HEK293 (cell line): ENCODE measurements at regions not wholly inside any gene's neighbourhood (a gene's known extent, or its start where the extent isn't known, plus 50 kb on each side); places are given as distances from the start of the nearest gene placed in this dataset.

Experiments
- CTCF ChIA-PET: fragments of 350-600 bp; formaldehyde crosslinking; extraction: SDS; loops from one replicate; lab custom pipeline; 2021; ENCODE audit warnings: antibody characterized with exemption; lab: Yijun Ruan, JAX
- POLR2A ChIA-PET: fragments of 300-600 bp; formaldehyde crosslinking; extraction: SDS; loops from one replicate; lab custom pipeline; 2020; ENCODE audit warnings: antibody characterized with exemption, inconsistent platforms; lab: Yijun Ruan, JAX
- H3K27ac ChIP-seq: fragments of 200-500 bp; sonication (Bioruptor generic); 2 replicates; pipeline ENCODE4 v1.5.1; 2014; ENCODE audit warnings: low read depth, low read length, control low read depth, inconsistent platforms; ENCODE audit errors: extremely low read depth
- H3K36me3 ChIP-seq, 2 experiments: fragments of 200-500 bp in 1 of 2; sonication (Bioruptor generic) in 1 of 2; 1 replicate in 1 of 2; 2 replicates in 1 of 2; pipeline ENCODE4 v1.5.1; 2014 to 2017; ENCODE audit warnings: inconsistent platforms in 2 of 2, low read length in 2 of 2; ENCODE audit not compliant: control insufficient read depth in 2 of 2, insufficient read depth in 1 of 2
- H3K4me1 ChIP-seq: fragments of 200-500 bp; sonication (Bioruptor generic); 2 replicates; pipeline ENCODE4 v1.5.1; 2014; ENCODE audit warnings: mild to moderate bottlenecking, low read length, inconsistent platforms; ENCODE audit not compliant: control insufficient read depth, insufficient read depth
- H3K4me3 ChIP-seq: 2 replicates; pipeline ENCODE4 v1.5.1; 2011; ENCODE audit warnings: low read depth, mild to moderate bottlenecking, control low read depth, low read length, moderate library complexity
- H3K9me3 ChIP-seq: fragments of 200-500 bp; sonication (Bioruptor generic); 2 replicates; pipeline ENCODE4 v1.5.1; 2014; ENCODE audit warnings: low read depth, low read length, inconsistent platforms; ENCODE audit not compliant: control insufficient read depth, insufficient read depth
- FEZF1 ChIP-seq: fragments of 450-650 bp; formaldehyde crosslinking; IDR thresholded peaks from 2 replicates; pipeline ENCODE4 v1.5.1; 2016; ENCODE audit warnings: missing biosample characterization, missing genetic modification characterization
- GLIS1 ChIP-seq: fragments of 450-650 bp; formaldehyde crosslinking; IDR thresholded peaks from 2 replicates; pipeline ENCODE4 v1.5.1; 2016; ENCODE audit warnings: missing biosample characterization, missing genetic modification characterization
- GLIS2 ChIP-seq: fragments of 450-650 bp; formaldehyde crosslinking; IDR thresholded peaks from 2 replicates; pipeline ENCODE4 v1.5.1; 2016; ENCODE audit warnings: missing biosample characterization, missing genetic modification characterization
- SCRT1 ChIP-seq: fragments of 450-650 bp; formaldehyde crosslinking; IDR thresholded peaks from 2 replicates; pipeline ENCODE4 v1.5.1; 2016; ENCODE audit warnings: missing biosample characterization, missing genetic modification characterization, borderline replicate concordance
- SP2 ChIP-seq: fragments of 450-650 bp; formaldehyde crosslinking; IDR thresholded peaks from 2 replicates; pipeline ENCODE4 v1.5.1; 2016; ENCODE audit warnings: missing biosample characterization, missing genetic modification characterization
- ZNF157 ChIP-seq: fragments of 450-650 bp; formaldehyde crosslinking; IDR thresholded peaks from 2 replicates; pipeline ENCODE4 v1.5.1; 2016; ENCODE audit warnings: missing biosample characterization, missing genetic modification characterization
- ZNF211 ChIP-seq: fragments of 450-650 bp; formaldehyde crosslinking; IDR thresholded peaks from 2 replicates; pipeline ENCODE4 v1.5.1; 2016; ENCODE audit warnings: low read depth, missing biosample characterization, missing genetic modification characterization
- ZNF221 ChIP-seq: fragments of 450-650 bp; formaldehyde crosslinking; IDR thresholded peaks from 2 replicates; pipeline ENCODE4 v1.5.1; 2017; ENCODE audit warnings: missing biosample characterization, missing genetic modification characterization, borderline replicate concordance
- ZNF239 ChIP-seq: fragments of 450-650 bp; formaldehyde crosslinking; IDR thresholded peaks from 2 replicates; pipeline ENCODE4 v1.5.1; 2016; ENCODE audit warnings: missing biosample characterization, missing genetic modification characterization
- ZNF354C ChIP-seq: fragments of 450-650 bp; formaldehyde crosslinking; IDR thresholded peaks from 2 replicates; pipeline ENCODE4 v1.5.1; 2016; ENCODE audit warnings: missing biosample characterization, missing genetic modification characterization, low read depth, borderline replicate concordance
- ZNF394 ChIP-seq: fragments of 450-650 bp; formaldehyde crosslinking; IDR thresholded peaks from 2 replicates; pipeline ENCODE4 v1.5.1; 2016; ENCODE audit warnings: missing biosample characterization, missing genetic modification characterization, mild to moderate bottlenecking, moderate library complexity, borderline replicate concordance
- ZNF423 ChIP-seq: fragments of 450-650 bp; formaldehyde crosslinking; IDR thresholded peaks from 2 replicates; pipeline ENCODE4 v1.5.1; 2016; ENCODE audit warnings: missing biosample characterization, missing genetic modification characterization
- ZNF433 ChIP-seq: fragments of 450-650 bp; formaldehyde crosslinking; IDR thresholded peaks from 2 replicates; pipeline ENCODE4 v1.5.1; 2016; ENCODE audit warnings: missing biosample characterization, missing genetic modification characterization, low read depth
- ZNF48 ChIP-seq: fragments of 450-650 bp; formaldehyde crosslinking; IDR thresholded peaks from 2 replicates; pipeline ENCODE4 v1.5.1; 2016; ENCODE audit warnings: missing biosample characterization, missing genetic modification characterization
- ZNF510 ChIP-seq: fragments of 450-650 bp; formaldehyde crosslinking; IDR thresholded peaks from 2 replicates; pipeline ENCODE4 v1.5.1; 2018; ENCODE audit warnings: mild to moderate bottlenecking, missing genetic modification characterization, missing biosample characterization; ENCODE audit not compliant: insufficient replicate concordance
- ZNF610 ChIP-seq: fragments of 450-650 bp; formaldehyde crosslinking; IDR thresholded peaks from 2 replicates; pipeline ENCODE4 v1.5.1; 2016; ENCODE audit warnings: missing biosample characterization, missing genetic modification characterization, borderline replicate concordance
- ZNF747 ChIP-seq: fragments of 450-650 bp; formaldehyde crosslinking; IDR thresholded peaks from 2 replicates; pipeline ENCODE4 v1.5.1; 2016; ENCODE audit warnings: missing biosample characterization, missing genetic modification characterization
- ZNF785 ChIP-seq: fragments of 450-650 bp; formaldehyde crosslinking; IDR thresholded peaks from 2 replicates; pipeline ENCODE4 v1.5.1; 2016; ENCODE audit warnings: missing biosample characterization, missing genetic modification characterization
- ZSCAN16 ChIP-seq: fragments of 450-650 bp; formaldehyde crosslinking; IDR thresholded peaks from 2 replicates; pipeline ENCODE4 v1.5.1; 2016; ENCODE audit warnings: missing biosample characterization, missing genetic modification characterization
- ZSCAN23 ChIP-seq: fragments of 450-650 bp; formaldehyde crosslinking; IDR thresholded peaks from 2 replicates; pipeline ENCODE4 v1.5.1; 2016; ENCODE audit warnings: missing biosample characterization, missing genetic modification characterization
- TF ChIP-seq, protein P1 (sequence below): fragments of 450-650 bp; formaldehyde crosslinking; IDR thresholded peaks from 2 replicates; pipeline ENCODE4 v1.5.1; 2016; ENCODE audit warnings: missing biosample characterization, missing genetic modification characterization
- TF ChIP-seq, protein P2 (sequence below): fragments of 450-650 bp; formaldehyde crosslinking; IDR thresholded peaks from 2 replicates; pipeline ENCODE4 v1.5.1; 2016; ENCODE audit warnings: missing biosample characterization, missing genetic modification characterization, low read depth
- TF ChIP-seq, protein P3 (sequence below): fragments of 450-650 bp; formaldehyde crosslinking; IDR thresholded peaks from 2 replicates; pipeline ENCODE4 v1.5.1; 2016; ENCODE audit warnings: missing biosample characterization, missing genetic modification characterization
- TF ChIP-seq, protein P4 (sequence below): fragments of 450-650 bp; formaldehyde crosslinking; IDR thresholded peaks from 2 replicates; pipeline ENCODE4 v1.5.1; 2016; ENCODE audit warnings: missing biosample characterization, missing genetic modification characterization
- TF ChIP-seq, protein P5 (sequence below): fragments of 450-650 bp; formaldehyde crosslinking; optimal IDR thresholded peaks from 2 replicates; pipeline ENCODE3; 2016; ENCODE audit warnings: missing biosample characterization, mild to moderate bottlenecking, missing genetic modification characterization
- TF ChIP-seq, protein P6 (sequence below): fragments of 450-650 bp; formaldehyde crosslinking; IDR thresholded peaks from 2 replicates; pipeline ENCODE4; 2016; ENCODE audit warnings: missing biosample characterization, missing genetic modification characterization

DNA sequence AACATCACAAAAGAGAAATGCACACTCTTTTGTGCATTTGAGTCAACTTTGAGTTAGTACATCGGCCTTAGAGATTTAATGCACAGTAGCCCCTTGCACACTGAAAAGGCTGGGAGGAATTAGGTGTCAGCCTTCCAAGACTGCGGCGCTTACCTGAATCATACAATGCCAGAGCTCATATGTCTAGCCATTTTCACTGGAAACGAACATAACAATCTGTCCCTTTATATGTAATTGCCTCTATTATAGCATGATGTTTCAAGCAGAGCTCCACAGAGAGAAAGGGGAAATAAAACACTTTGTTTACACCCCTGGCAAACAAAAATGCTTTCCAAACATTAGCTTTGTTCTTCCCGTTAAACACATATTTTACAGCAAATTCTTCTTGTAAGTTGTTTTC, 315.7 kb upstream of the SLCO3A1 start:
- Histone ChIP-seq H3K9me3 (no peaks in the 10 kb centered on the region), H3K4me1 (peaks cover 7% of the 10 kb centered on the region; the same call in 1 of the 2 replicates), H3K4me3 (no peak overlapping the region), H3K27ac (no peak overlapping the region), H3K36me3 (no peaks in the 10 kb centered on the region)
- CTCF ChIA-PET, result interaction anchor here (0.6 to 1.8 kb wide), 4 partner anchors 12 to 541 kb away, joined by 3 to 4 read pairs (median 3); no protein-coding TSS in a partner anchor
- POLR2A ChIA-PET, result no interaction called here
- TF ChIP-seq FEZF1 (tag by site-specific recombination) (no peak), ZNF211 (tag by site-specific recombination) (no peak), ZNF221 (tag by site-specific recombination) (no peak), ZSCAN23 (tag by site-specific recombination) (no peak), ZNF239 (tag by site-specific recombination) (no peak), ZNF394 (tag by site-specific recombination) (no peak), ZNF354C (no peak), ZNF510 (tag by site-specific recombination) (no peak), ZNF610 (tag by site-specific recombination) (no peak)
- TF ChIP-seq, protein P1, sequence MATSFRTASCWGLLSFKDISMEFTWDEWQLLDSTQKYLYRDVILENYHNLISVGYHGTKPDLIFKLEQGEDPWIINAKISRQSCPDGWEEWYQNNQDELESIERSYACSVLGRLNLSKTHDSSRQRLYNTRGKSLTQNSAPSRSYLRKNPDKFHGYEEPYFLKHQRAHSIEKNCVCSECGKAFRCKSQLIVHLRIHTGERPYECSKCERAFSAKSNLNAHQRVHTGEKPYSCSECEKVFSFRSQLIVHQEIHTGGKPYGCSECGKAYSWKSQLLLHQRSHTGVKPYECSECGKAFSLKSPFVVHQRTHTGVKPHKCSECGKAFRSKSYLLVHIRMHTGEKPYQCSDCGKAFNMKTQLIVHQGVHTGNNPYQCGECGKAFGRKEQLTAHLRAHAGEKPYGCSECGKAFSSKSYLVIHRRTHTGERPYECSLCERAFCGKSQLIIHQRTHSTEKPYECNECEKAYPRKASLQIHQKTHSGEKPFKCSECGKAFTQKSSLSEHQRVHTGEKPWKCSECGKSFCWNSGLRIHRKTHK (tag by site-specific recombination), result no peak

DNA sequence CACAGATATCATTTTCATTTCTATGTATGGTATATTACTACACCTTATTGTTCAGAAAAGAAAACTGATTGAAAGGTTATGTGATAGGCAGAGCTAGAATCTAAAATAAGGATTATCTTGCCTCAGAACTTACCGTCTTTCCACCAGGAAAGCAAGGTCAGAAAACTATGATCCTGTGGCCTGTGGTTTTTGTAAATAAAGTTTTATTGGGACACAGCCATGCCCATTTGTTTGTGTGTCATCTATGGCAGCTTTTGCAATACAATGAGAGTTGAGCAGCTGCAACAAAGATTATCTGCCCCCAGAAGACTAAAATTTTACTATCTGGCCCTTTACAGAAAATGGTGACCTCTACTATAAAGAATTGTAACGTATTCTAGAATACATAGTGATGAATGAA, 314.7 kb upstream of the SLCO3A1 start:
- Histone ChIP-seq H3K27ac (no peak overlapping the region), H3K9me3 (no peaks in the 10 kb centered on the region), H3K4me3 (no peak overlapping the region), H3K4me1 (peaks cover 7% of the 10 kb centered on the region; the same call in 1 of the 2 replicates), H3K36me3 (no peaks in the 10 kb centered on the region)
- POLR2A ChIA-PET, result no interaction called here
- CTCF ChIA-PET, result interaction anchor here (1.0 to 1.3 kb wide), 2 partner anchors 11 to 15 kb away, joined by 3 read pairs; no protein-coding TSS in a partner anchor
- TF ChIP-seq SP2 (tag by site-specific recombination), result no peak
- no peak for TF ChIP-seq GLIS1
- no peak for TF ChIP-seq ZSCAN16 (tag by site-specific recombination)
- TF ChIP-seq ZNF747, result no peak
- TF ChIP-seq, protein P2, sequence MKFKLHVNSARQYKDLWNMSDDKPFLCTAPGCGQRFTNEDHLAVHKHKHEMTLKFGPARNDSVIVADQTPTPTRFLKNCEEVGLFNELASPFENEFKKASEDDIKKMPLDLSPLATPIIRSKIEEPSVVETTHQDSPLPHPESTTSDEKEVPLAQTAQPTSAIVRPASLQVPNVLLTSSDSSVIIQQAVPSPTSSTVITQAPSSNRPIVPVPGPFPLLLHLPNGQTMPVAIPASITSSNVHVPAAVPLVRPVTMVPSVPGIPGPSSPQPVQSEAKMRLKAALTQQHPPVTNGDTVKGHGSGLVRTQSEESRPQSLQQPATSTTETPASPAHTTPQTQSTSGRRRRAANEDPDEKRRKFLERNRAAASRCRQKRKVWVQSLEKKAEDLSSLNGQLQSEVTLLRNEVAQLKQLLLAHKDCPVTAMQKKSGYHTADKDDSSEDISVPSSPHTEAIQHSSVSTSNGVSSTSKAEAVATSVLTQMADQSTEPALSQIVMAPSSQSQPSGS (tag by site-specific recombination), result no peak
- TF ChIP-seq ZNF423, result no peak
- TF ChIP-seq, protein P3, sequence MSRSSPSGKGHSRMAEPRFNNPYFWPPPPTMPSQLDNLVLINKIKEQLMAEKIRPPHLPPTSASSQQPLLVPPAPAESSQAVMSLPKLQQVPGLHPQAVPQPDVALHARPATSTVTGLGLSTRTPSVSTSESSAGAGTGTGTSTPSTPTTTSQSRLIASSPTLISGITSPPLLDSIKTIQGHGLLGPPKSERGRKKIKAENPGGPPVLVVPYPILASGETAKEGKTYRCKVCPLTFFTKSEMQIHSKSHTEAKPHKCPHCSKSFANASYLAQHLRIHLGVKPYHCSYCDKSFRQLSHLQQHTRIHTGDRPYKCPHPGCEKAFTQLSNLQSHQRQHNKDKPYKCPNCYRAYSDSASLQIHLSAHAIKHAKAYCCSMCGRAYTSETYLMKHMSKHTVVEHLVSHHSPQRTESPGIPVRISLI (tag by site-specific recombination), result no peak
- no peak for TF ChIP-seq ZNF433
- TF ChIP-seq ZNF785 (tag by site-specific recombination), result no peak
- TF ChIP-seq ZNF48 (tag by site-specific recombination), result no peak
- TF ChIP-seq, protein P4, sequence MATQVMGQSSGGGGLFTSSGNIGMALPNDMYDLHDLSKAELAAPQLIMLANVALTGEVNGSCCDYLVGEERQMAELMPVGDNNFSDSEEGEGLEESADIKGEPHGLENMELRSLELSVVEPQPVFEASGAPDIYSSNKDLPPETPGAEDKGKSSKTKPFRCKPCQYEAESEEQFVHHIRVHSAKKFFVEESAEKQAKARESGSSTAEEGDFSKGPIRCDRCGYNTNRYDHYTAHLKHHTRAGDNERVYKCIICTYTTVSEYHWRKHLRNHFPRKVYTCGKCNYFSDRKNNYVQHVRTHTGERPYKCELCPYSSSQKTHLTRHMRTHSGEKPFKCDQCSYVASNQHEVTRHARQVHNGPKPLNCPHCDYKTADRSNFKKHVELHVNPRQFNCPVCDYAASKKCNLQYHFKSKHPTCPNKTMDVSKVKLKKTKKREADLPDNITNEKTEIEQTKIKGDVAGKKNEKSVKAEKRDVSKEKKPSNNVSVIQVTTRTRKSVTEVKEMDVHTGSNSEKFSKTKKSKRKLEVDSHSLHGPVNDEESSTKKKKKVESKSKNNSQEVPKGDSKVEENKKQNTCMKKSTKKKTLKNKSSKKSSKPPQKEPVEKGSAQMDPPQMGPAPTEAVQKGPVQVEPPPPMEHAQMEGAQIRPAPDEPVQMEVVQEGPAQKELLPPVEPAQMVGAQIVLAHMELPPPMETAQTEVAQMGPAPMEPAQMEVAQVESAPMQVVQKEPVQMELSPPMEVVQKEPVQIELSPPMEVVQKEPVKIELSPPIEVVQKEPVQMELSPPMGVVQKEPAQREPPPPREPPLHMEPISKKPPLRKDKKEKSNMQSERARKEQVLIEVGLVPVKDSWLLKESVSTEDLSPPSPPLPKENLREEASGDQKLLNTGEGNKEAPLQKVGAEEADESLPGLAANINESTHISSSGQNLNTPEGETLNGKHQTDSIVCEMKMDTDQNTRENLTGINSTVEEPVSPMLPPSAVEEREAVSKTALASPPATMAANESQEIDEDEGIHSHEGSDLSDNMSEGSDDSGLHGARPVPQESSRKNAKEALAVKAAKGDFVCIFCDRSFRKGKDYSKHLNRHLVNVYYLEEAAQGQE (tag by site-specific recombination), result no peak
- TF ChIP-seq GLIS2 (tag by site-specific recombination), result no peak
- no peak for TF ChIP-seq FEZF1 (tag by site-specific recombination)
- no peak for TF ChIP-seq ZNF157 (tag by site-specific recombination)
- TF ChIP-seq SCRT1 (tag by site-specific recombination), result no peak
- TF ChIP-seq, protein P5, sequence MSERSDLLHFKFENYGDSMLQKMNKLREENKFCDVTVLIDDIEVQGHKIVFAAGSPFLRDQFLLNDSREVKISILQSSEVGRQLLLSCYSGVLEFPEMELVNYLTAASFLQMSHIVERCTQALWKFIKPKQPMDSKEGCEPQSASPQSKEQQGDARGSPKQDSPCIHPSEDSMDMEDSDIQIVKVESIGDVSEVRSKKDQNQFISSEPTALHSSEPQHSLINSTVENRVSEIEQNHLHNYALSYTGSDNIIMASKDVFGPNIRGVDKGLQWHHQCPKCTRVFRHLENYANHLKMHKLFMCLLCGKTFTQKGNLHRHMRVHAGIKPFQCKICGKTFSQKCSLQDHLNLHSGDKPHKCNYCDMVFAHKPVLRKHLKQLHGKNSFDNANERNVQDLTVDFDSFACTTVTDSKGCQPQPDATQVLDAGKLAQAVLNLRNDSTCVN (tag by site-specific recombination), result no peak
- TF ChIP-seq, protein P6, sequence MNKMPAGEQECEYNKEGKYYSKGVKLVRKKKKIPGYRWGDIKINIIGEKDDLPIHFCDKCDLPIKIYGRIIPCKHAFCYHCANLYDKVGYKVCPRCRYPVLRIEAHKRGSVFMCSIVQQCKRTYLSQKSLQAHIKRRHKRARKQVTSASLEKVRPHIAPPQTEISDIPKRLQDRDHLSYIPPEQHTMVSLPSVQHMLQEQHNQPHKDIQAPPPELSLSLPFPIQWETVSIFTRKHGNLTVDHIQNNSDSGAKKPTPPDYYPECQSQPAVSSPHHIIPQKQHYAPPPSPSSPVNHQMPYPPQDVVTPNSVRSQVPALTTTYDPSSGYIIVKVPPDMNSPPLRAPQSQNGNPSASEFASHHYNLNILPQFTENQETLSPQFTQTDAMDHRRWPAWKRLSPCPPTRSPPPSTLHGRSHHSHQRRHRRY, result no peak
